IMR-90 (cell line): ENCODE measurements at regions not wholly inside any gene's neighbourhood (a gene's known extent, or its start where the extent isn't known, plus 50 kb on each side); places are given as distances from the start of the nearest gene placed in this dataset.
"Not testable (repeated sequence)": the region's sequence is repeated elsewhere in the genome, so short reads cannot be mapped to it uniquely, and the experiment has no call there.

Experiments
- POLR2A ChIP-seq: IDR thresholded peaks from 2 replicates; pipeline ENCODE4 v1.6.1; 2012; ENCODE audit warnings: mild to moderate bottlenecking, low read depth, low read length
- TF ChIP-seq, protein P1 (sequence below): conservative IDR thresholded peaks from 2 replicates; pipeline ENCODE4 v1.5.1; 2012; ENCODE audit warnings: mild to moderate bottlenecking, low read depth, low read length, improper control_type of control experiment

GRCh38 chr12:74039138-74039537 is 498.5 kb upstream of the ATXN7L3B start:
- not testable (repeated sequence) for TF ChIP-seq POLR2A
- TF ChIP-seq, protein P1, sequence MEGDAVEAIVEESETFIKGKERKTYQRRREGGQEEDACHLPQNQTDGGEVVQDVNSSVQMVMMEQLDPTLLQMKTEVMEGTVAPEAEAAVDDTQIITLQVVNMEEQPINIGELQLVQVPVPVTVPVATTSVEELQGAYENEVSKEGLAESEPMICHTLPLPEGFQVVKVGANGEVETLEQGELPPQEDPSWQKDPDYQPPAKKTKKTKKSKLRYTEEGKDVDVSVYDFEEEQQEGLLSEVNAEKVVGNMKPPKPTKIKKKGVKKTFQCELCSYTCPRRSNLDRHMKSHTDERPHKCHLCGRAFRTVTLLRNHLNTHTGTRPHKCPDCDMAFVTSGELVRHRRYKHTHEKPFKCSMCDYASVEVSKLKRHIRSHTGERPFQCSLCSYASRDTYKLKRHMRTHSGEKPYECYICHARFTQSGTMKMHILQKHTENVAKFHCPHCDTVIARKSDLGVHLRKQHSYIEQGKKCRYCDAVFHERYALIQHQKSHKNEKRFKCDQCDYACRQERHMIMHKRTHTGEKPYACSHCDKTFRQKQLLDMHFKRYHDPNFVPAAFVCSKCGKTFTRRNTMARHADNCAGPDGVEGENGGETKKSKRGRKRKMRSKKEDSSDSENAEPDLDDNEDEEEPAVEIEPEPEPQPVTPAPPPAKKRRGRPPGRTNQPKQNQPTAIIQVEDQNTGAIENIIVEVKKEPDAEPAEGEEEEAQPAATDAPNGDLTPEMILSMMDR, result not testable (repeated sequence)
